ENCODE measurements at regions not wholly inside any gene's neighbourhood (a gene's known extent, or its start where the extent isn't known, plus 50 kb on each side); places are given as distances from the start of the nearest gene placed in this dataset.
"Not testable (repeated sequence)": the region's sequence is repeated elsewhere in the genome, so short reads cannot be mapped to it uniquely, and the experiment has no call there.

GRCh38 chr2:91567546-91568335, 2876.3 kb downstream of the RPIA start:
- H3K36me3 ChIP-seq (ENCODE audit: control insufficient read depth in 2 of 2, insufficient read depth in 1 of 2, low read length in 2 of 2); H3K4me3 ChIP-seq (ENCODE audit: low read depth, low read length); H3K9me3 ChIP-seq (ENCODE audit: control insufficient read depth, insufficient read depth, low read depth, low read length); H3K27ac ChIP-seq (ENCODE audit: extremely low read depth, low read depth, low read length); H3K4me1 ChIP-seq (ENCODE audit: control insufficient read depth, insufficient read depth, low read length); POLR2A ChIA-PET; CTCF ChIA-PET: not testable (repeated sequence)

GRCh38 chr2:91568391-91569338, 2877.2 kb downstream of the RPIA start:
- H3K4me1 ChIP-seq (ENCODE audit: control insufficient read depth, insufficient read depth, low read length); H3K27ac ChIP-seq (ENCODE audit: extremely low read depth, low read depth, low read length); H3K36me3 ChIP-seq (ENCODE audit: control insufficient read depth in 2 of 2, insufficient read depth in 1 of 2, low read length in 2 of 2); H3K9me3 ChIP-seq (ENCODE audit: control insufficient read depth, insufficient read depth, low read depth, low read length); POLR2A ChIA-PET; CTCF ChIA-PET; H3K4me3 ChIP-seq (ENCODE audit: low read depth, low read length): not testable (repeated sequence)

- H3K9me3 ChIP-seq (ENCODE audit: control insufficient read depth, insufficient read depth, low read depth, low read length); POLR2A ChIA-PET; H3K4me3 ChIP-seq (ENCODE audit: low read depth, low read length); H3K36me3 ChIP-seq (ENCODE audit: control insufficient read depth in 2 of 2, insufficient read depth in 1 of 2, low read length in 2 of 2); H3K27ac ChIP-seq (ENCODE audit: extremely low read depth, low read depth, low read length); CTCF ChIA-PET; H3K4me1 ChIP-seq (ENCODE audit: control insufficient read depth, insufficient read depth, low read length): not testable (repeated sequence)
These were observed 2879.9 kb downstream of the RPIA start for GRCh38 chr2:91571239-91571923.

GRCh38 chr2:91573018-91573417, 2881.5 kb downstream of the RPIA start:
- CTCF ChIA-PET; POLR2A ChIA-PET; H3K36me3 ChIP-seq (ENCODE audit: control insufficient read depth in 2 of 2, insufficient read depth in 1 of 2, low read length in 2 of 2); H3K4me1 ChIP-seq (ENCODE audit: control insufficient read depth, insufficient read depth, low read length); H3K27ac ChIP-seq (ENCODE audit: extremely low read depth, low read depth, low read length); H3K9me3 ChIP-seq (ENCODE audit: control insufficient read depth, insufficient read depth, low read depth, low read length); H3K4me3 ChIP-seq (ENCODE audit: low read depth, low read length): not testable (repeated sequence)

GRCh38 chr2:91573755-91574154, 2882.3 kb downstream of the RPIA start:
- H3K36me3 ChIP-seq (ENCODE audit: control insufficient read depth in 2 of 2, insufficient read depth in 1 of 2, low read length in 2 of 2); H3K9me3 ChIP-seq (ENCODE audit: control insufficient read depth, insufficient read depth, low read depth, low read length); H3K4me3 ChIP-seq (ENCODE audit: low read depth, low read length); H3K4me1 ChIP-seq (ENCODE audit: control insufficient read depth, insufficient read depth, low read length); POLR2A ChIA-PET; H3K27ac ChIP-seq (ENCODE audit: extremely low read depth, low read depth, low read length); CTCF ChIA-PET: not testable (repeated sequence)

GRCh38 chr2:91574255-91574654, 2882.8 kb downstream of the RPIA start:
- CTCF ChIA-PET; POLR2A ChIA-PET; H3K9me3 ChIP-seq (ENCODE audit: control insufficient read depth, insufficient read depth, low read depth, low read length): not testable (repeated sequence)

GRCh38 chr2:91575701-91576100, 2884.2 kb downstream of the RPIA start:
- H3K9me3 ChIP-seq (ENCODE audit: control insufficient read depth, insufficient read depth, low read depth, low read length); CTCF ChIA-PET; H3K4me1 ChIP-seq (ENCODE audit: control insufficient read depth, insufficient read depth, low read length); H3K4me3 ChIP-seq (ENCODE audit: low read depth, low read length); H3K36me3 ChIP-seq (ENCODE audit: control insufficient read depth in 2 of 2, insufficient read depth in 1 of 2, low read length in 2 of 2); H3K27ac ChIP-seq (ENCODE audit: extremely low read depth, low read depth, low read length); POLR2A ChIA-PET: not testable (repeated sequence)

More at GRCh38 chr2:91574255-91574654, 2882.8 kb downstream of the RPIA start:
- not testable (repeated sequence) for H3K4me1 ChIP-seq (ENCODE audit: control insufficient read depth, insufficient read depth, low read length); H3K27ac ChIP-seq (ENCODE audit: extremely low read depth, low read depth, low read length); H3K36me3 ChIP-seq (ENCODE audit: control insufficient read depth in 2 of 2, insufficient read depth in 1 of 2, low read length in 2 of 2); H3K4me3 ChIP-seq (ENCODE audit: low read depth, low read length)

- H3K9me3 ChIP-seq (ENCODE audit: control insufficient read depth, insufficient read depth, low read depth, low read length); H3K36me3 ChIP-seq (ENCODE audit: control insufficient read depth in 2 of 2, insufficient read depth in 1 of 2, low read length in 2 of 2); H3K4me1 ChIP-seq (ENCODE audit: control insufficient read depth, insufficient read depth, low read length); POLR2A ChIA-PET; CTCF ChIA-PET; H3K4me3 ChIP-seq (ENCODE audit: low read depth, low read length); H3K27ac ChIP-seq (ENCODE audit: extremely low read depth, low read depth, low read length): not testable (repeated sequence)
These were observed 2885.9 kb downstream of the RPIA start for GRCh38 chr2:91577406-91577805.

GRCh38 chr2:91578678-91579077, 2887.2 kb downstream of the RPIA start:
- H3K27ac ChIP-seq (ENCODE audit: extremely low read depth, low read depth, low read length); POLR2A ChIA-PET; H3K36me3 ChIP-seq (ENCODE audit: control insufficient read depth in 2 of 2, insufficient read depth in 1 of 2, low read length in 2 of 2); CTCF ChIA-PET; H3K9me3 ChIP-seq (ENCODE audit: control insufficient read depth, insufficient read depth, low read depth, low read length); H3K4me1 ChIP-seq (ENCODE audit: control insufficient read depth, insufficient read depth, low read length); H3K4me3 ChIP-seq (ENCODE audit: low read depth, low read length): not testable (repeated sequence)

- H3K27ac ChIP-seq (ENCODE audit: extremely low read depth, low read depth, low read length); CTCF ChIA-PET; POLR2A ChIA-PET; H3K9me3 ChIP-seq (ENCODE audit: control insufficient read depth, insufficient read depth, low read depth, low read length); H3K36me3 ChIP-seq (ENCODE audit: control insufficient read depth in 2 of 2, insufficient read depth in 1 of 2, low read length in 2 of 2); H3K4me1 ChIP-seq (ENCODE audit: control insufficient read depth, insufficient read depth, low read length); H3K4me3 ChIP-seq (ENCODE audit: low read depth, low read length): not testable (repeated sequence)
These were observed 2888.1 kb downstream of the RPIA start for GRCh38 chr2:91579555-91579954.

GRCh38 chr2:91580043-91580442, 2888.6 kb downstream of the RPIA start:
- POLR2A ChIA-PET; H3K36me3 ChIP-seq (ENCODE audit: control insufficient read depth in 2 of 2, insufficient read depth in 1 of 2, low read length in 2 of 2); CTCF ChIA-PET; H3K4me1 ChIP-seq (ENCODE audit: control insufficient read depth, insufficient read depth, low read length); H3K27ac ChIP-seq (ENCODE audit: extremely low read depth, low read depth, low read length); H3K9me3 ChIP-seq (ENCODE audit: control insufficient read depth, insufficient read depth, low read depth, low read length); H3K4me3 ChIP-seq (ENCODE audit: low read depth, low read length): not testable (repeated sequence)
